ENCODE measurements at regions not wholly inside any gene's neighbourhood (a gene's known extent, or its start where the extent isn't known, plus 50 kb on each side); places are given as distances from the start of the nearest gene placed in this dataset.

GRCh38 chr6:17018425-17018824, 83.4 kb upstream of the STMND1 start:
- H3K79me1 ChIP-seq (ENCODE audit: low read depth in 1 of 2, low read length in 2 of 2): no peaks in the 10 kb centered on the region
- no peak overlapping the region for H3K14ac ChIP-seq (replicated peaks; ENCODE audit: low read depth, low read length)
- no peak overlapping the region for H2AK5ac ChIP-seq (ENCODE audit: low read depth, low read length)
- no peak overlapping the region for H3K4me3 ChIP-seq (ENCODE audit: insufficient read depth, low read depth, low read length)
- H3K4me2 ChIP-seq (ENCODE audit: low read depth, low read length): no peak overlapping the region
- no peak overlapping the region for H3K4ac ChIP-seq (ENCODE audit: low read depth, low read length)
- H2AFZ ChIP-seq (replicated peaks; ENCODE audit: low read length, poor library complexity): no peak overlapping the region
- H3K36me3 ChIP-seq (ENCODE audit: control insufficient read depth, insufficient read depth, low read length): no peaks in the 10 kb centered on the region
- ATAC-seq (ENCODE audit: low read depth) (no peak), DNase-seq (peak; percentile 47)
- ChIA-PET POLR2A (ENCODE audit: unreplicated experiment) (no interaction called here), CTCF (interaction anchor here (0.5 to 1.1 kb wide), 2 partner anchors 17 to 290 kb away, joined by 3 to 4 read pairs; no protein-coding TSS in a partner anchor)
- H2AK9ac ChIP-seq (replicated peaks; ENCODE audit: low read depth, low read length, poor library complexity): no peak overlapping the region
- no peaks in the 10 kb centered on the region for H4K20me1 ChIP-seq (ENCODE audit: insufficient read depth, low read length)
- dilution Hi-C loops (cut with HindIII; ENCODE audit: low sequenced_read_pairs, unreplicated experiment) (no loop called here), intact Hi-C loops (cut with micrococcal nuclease) (no loop called here), in situ Hi-C loops (cut with MboI; ENCODE audit: low sequenced_read_pairs) (no loop called here)
- no peak overlapping the region for H2BK20ac ChIP-seq (ENCODE audit: low read depth, low read length)
- H2BK5ac ChIP-seq (ENCODE audit: low read depth, low read length, poor library complexity, severe bottlenecking): no peak overlapping the region
- no peak overlapping the region for H3K18ac ChIP-seq (ENCODE audit: low read depth, low read length)
- H3K4me1 ChIP-seq (ENCODE audit: control insufficient read depth, insufficient read depth, low read length): peaks cover 13% of the 10 kb centered on the region
- no CpG with 5 or more reads among the region's 5 CpGs for WGBS, 2 experiments (ENCODE audit: extremely low coverage in 2 of 2, insufficient read length in 1 of 2)
- no peak overlapping the region for H3K9ac ChIP-seq (ENCODE audit: low read depth, low read length)
- no TSS peak for BruUV-seq (replicated peaks)
- H3K9me1 ChIP-seq (ENCODE audit: insufficient read depth, low read length): peaks cover 11% of the 10 kb centered on the region
- no peak overlapping the region for H4K5ac ChIP-seq (ENCODE audit: low read depth, low read length)
- TF ChIP-seq USF2 (IDR thresholded peaks at IDR 0.05; ENCODE audit: low read depth, low read length) (no peak), MXI1 (IDR thresholded peaks at IDR 0.05; ENCODE audit: borderline replicate concordance, low read depth, low read length) (no peak), RCOR1 (IDR thresholded peaks at IDR 0.05; ENCODE audit: insufficient replicate concordance, low read length) (no peak), CHD1 (IDR thresholded peaks at IDR 0.05; ENCODE audit: low read depth, low read length) (no peak)
- H3K27me3 ChIP-seq (ENCODE audit: control insufficient read depth, insufficient read depth, low read length): no peaks in the 10 kb centered on the region
- no peak overlapping the region for H3K23ac ChIP-seq (ENCODE audit: low read depth, low read length)
- H3K9me3 ChIP-seq (ENCODE audit: control insufficient read depth, insufficient read depth, low read length): peaks cover 2% of the 10 kb centered on the region; the same call in 1 of the 2 replicates
- no peak overlapping the region for H2BK15ac ChIP-seq (ENCODE audit: low read depth, low read length)
- H3K27ac ChIP-seq (ENCODE audit: insufficient read depth, low read length): no peak overlapping the region
- no peak overlapping the region for H4K91ac ChIP-seq (ENCODE audit: insufficient read depth, low read depth, low read length)
- no peak overlapping the region for H2BK120ac ChIP-seq (ENCODE audit: low read depth, low read length)
- H4K8ac ChIP-seq (ENCODE audit: low read depth in 2 of 2, low read length in 2 of 2): no peak overlapping the region
- H3K56ac ChIP-seq (ENCODE audit: extremely low read depth, insufficient read depth, low read length): no peak overlapping the region
